WTC11 (cell line): ENCODE measurements at regions not wholly inside any gene's neighbourhood (a gene's known extent, or its start where the extent isn't known, plus 50 kb on each side); places are given as distances from the start of the nearest gene placed in this dataset.

Source experiments
- ATAC-seq: fragments of 200-7000 bp; cut with Tn5 transposase; 2 replicates; pipeline ENCODE4 v1.10.0; 2021; ENCODE audit warnings: mild to moderate bottlenecking, moderate library complexity
- CTCF ChIA-PET: fragments of 300-600 bp; sonication (Branson Sonifier 250); formaldehyde crosslinking; loops from one replicate; lab custom pipeline; 2021; ENCODE audit warnings: antibody characterized with exemption; lab: Charles Lee
- POLR2A ChIA-PET: fragments of 350-600 bp; sonication (Branson Sonifier 250); formaldehyde crosslinking; loops from one replicate; lab custom pipeline; 2021; ENCODE audit warnings: antibody characterized with exemption; lab: Charles Lee
- DNase-seq: peaks from one replicate; pipeline ENCODE4 v3.0.0; 2021; ENCODE audit warnings: low spot score
- H3K27ac Mint-ChIP-seq: 2 replicates; pipeline ENCODE4 v1.8.0; 2021; ENCODE audit warnings: mixed read lengths
- H3K27me3 Mint-ChIP-seq: 2 replicates; pipeline ENCODE4 v1.8.0; 2021; ENCODE audit warnings: low read depth, mild to moderate bottlenecking, moderate library complexity, mixed read lengths
- H3K36me3 Mint-ChIP-seq: 2 replicates; pipeline ENCODE4 v1.8.0; 2021; ENCODE audit warnings: mixed read lengths
- H3K4me1 Mint-ChIP-seq: 2 replicates; pipeline ENCODE4 v1.8.0; 2022; ENCODE audit warnings: mixed read lengths
- H3K4me3 Mint-ChIP-seq: 2 replicates; pipeline ENCODE4 v1.8.0; 2021; ENCODE audit warnings: mild to moderate bottlenecking, moderate library complexity, mixed read lengths
- H3K9me3 Mint-ChIP-seq: 2 replicates; pipeline ENCODE4 v1.8.0; 2021; ENCODE audit warnings: mixed read lengths
- CREB1 ChIP-seq: sonication (generic); formaldehyde crosslinking; IDR thresholded peaks from 2 replicates; pipeline ENCODE4 v1.8.0; 2023; ENCODE audit warnings: mild to moderate bottlenecking, missing genetic modification reagents
- ELF4 ChIP-seq: sonication (generic); formaldehyde crosslinking; IDR thresholded peaks from 2 replicates; pipeline ENCODE4 v1.8.1; 2022; ENCODE audit warnings: low read depth, mild to moderate bottlenecking, moderate library complexity, missing genetic modification reagents
- EMX1 ChIP-seq: fragments of 250-450 bp; sonication (Bioruptor Pico); IDR thresholded peaks from 2 replicates; pipeline ENCODE4 v1.8.0; 2021; ENCODE audit warnings: mild to moderate bottlenecking
- GABPB1 ChIP-seq: sonication (generic); formaldehyde crosslinking; IDR thresholded peaks from 2 replicates; pipeline ENCODE4 v1.8.1; 2023; ENCODE audit warnings: mild to moderate bottlenecking, missing genetic modification reagents
- IRF2 ChIP-seq: sonication (generic); formaldehyde crosslinking; IDR thresholded peaks from 2 replicates; pipeline ENCODE4 v1.8.0; 2022; ENCODE audit warnings: low read depth, missing genetic modification reagents, borderline replicate concordance
- MXD4 ChIP-seq: fragments of 250-450 bp; sonication (Bioruptor Pico); IDR thresholded peaks from 2 replicates; pipeline ENCODE4 v1.8.0; 2021; ENCODE audit warnings: mild to moderate bottlenecking, moderate library complexity, borderline replicate concordance
- MYBL2 ChIP-seq: sonication (generic); formaldehyde crosslinking; IDR thresholded peaks from 2 replicates; pipeline ENCODE4 v1.8.1; 2023; ENCODE audit warnings: mild to moderate bottlenecking, moderate library complexity, missing genetic modification reagents
- NFATC4 ChIP-seq: fragments of 250-450 bp; sonication (Bioruptor Pico); IDR thresholded peaks from 2 replicates; pipeline ENCODE4 v1.9.0; 2021; ENCODE audit warnings: mild to moderate bottlenecking
- NFYB ChIP-seq: sonication (generic); formaldehyde crosslinking; conservative IDR thresholded peaks from 2 replicates; pipeline ENCODE4 v1.8.0; 2022; ENCODE audit warnings: low read depth, missing genetic modification reagents
- OVOL2 ChIP-seq: fragments of 250-450 bp; sonication (Bioruptor Pico); IDR thresholded peaks from 2 replicates; pipeline ENCODE4 v1.9.0; 2021; ENCODE audit warnings: mild to moderate bottlenecking, borderline replicate concordance
- SMAD4 ChIP-seq: sonication (generic); formaldehyde crosslinking; IDR thresholded peaks from 2 replicates; pipeline ENCODE4 v1.8.0; 2022; ENCODE audit warnings: mild to moderate bottlenecking, missing genetic modification reagents
- SP1 ChIP-seq: sonication (generic); formaldehyde crosslinking; conservative IDR thresholded peaks from 2 replicates; pipeline ENCODE4 v1.8.1; 2022; ENCODE audit warnings: missing genetic modification reagents
- TCF7 ChIP-seq: sonication (generic); formaldehyde crosslinking; IDR thresholded peaks from 2 replicates; pipeline ENCODE4 v1.8.0; 2022; ENCODE audit warnings: mild to moderate bottlenecking, low read depth, missing genetic modification reagents, moderate library complexity
- ZNF396 ChIP-seq: fragments of 250-450 bp; sonication (Bioruptor Pico); IDR thresholded peaks from 2 replicates; pipeline ENCODE4 v1.8.0; 2021; ENCODE audit warnings: mild to moderate bottlenecking, moderate library complexity, borderline replicate concordance
- ZNF416 ChIP-seq: fragments of 250-450 bp; sonication (Bioruptor Pico); IDR thresholded peaks from 2 replicates; pipeline ENCODE4 v1.9.0; 2021; ENCODE audit warnings: mild to moderate bottlenecking, inconsistent platforms
- TF ChIP-seq, protein P1 (sequence below): sonication (generic); formaldehyde crosslinking; IDR thresholded peaks from 2 replicates; pipeline ENCODE4 v1.8.0; 2022; ENCODE audit warnings: mild to moderate bottlenecking, missing genetic modification reagents
- TF ChIP-seq, protein P2 (sequence below): sonication (generic); formaldehyde crosslinking; IDR thresholded peaks from 2 replicates; pipeline ENCODE4 v1.8.1; 2022; ENCODE audit warnings: low read depth, missing genetic modification reagents, borderline replicate concordance
- TF ChIP-seq, protein P3 (sequence below): sonication (generic); formaldehyde crosslinking; IDR thresholded peaks from 2 replicates; pipeline ENCODE4 v1.8.0; 2023; ENCODE audit warnings: mild to moderate bottlenecking, missing genetic modification reagents
- TF ChIP-seq, protein P4 (sequence below): fragments of 250-450 bp; sonication (Bioruptor Pico); IDR thresholded peaks from 2 replicates; pipeline ENCODE4 v1.9.0; 2021; ENCODE audit warnings: mild to moderate bottlenecking, borderline replicate concordance
- TF ChIP-seq, protein P5 (sequence below): sonication (generic); formaldehyde crosslinking; IDR thresholded peaks from 2 replicates; pipeline ENCODE4 v1.8.0; 2022; ENCODE audit warnings: mild to moderate bottlenecking, missing genetic modification reagents
- TF ChIP-seq, protein P6 (sequence below): sonication (generic); formaldehyde crosslinking; IDR thresholded peaks from 2 replicates; pipeline ENCODE4 v1.8.1; 2023; ENCODE audit warnings: mild to moderate bottlenecking, missing genetic modification reagents, moderate library complexity
- TF ChIP-seq, protein P7 (sequence below): sonication (generic); formaldehyde crosslinking; IDR thresholded peaks from 2 replicates; pipeline ENCODE4 v1.8.1; 2023; ENCODE audit warnings: mild to moderate bottlenecking, moderate library complexity, missing genetic modification reagents
- TF ChIP-seq, protein P8 (sequence below): fragments of 250-450 bp; sonication (Bioruptor Pico); IDR thresholded peaks from 2 replicates; pipeline ENCODE4 v1.8.0; 2021; ENCODE audit warnings: mild to moderate bottlenecking

DNA sequence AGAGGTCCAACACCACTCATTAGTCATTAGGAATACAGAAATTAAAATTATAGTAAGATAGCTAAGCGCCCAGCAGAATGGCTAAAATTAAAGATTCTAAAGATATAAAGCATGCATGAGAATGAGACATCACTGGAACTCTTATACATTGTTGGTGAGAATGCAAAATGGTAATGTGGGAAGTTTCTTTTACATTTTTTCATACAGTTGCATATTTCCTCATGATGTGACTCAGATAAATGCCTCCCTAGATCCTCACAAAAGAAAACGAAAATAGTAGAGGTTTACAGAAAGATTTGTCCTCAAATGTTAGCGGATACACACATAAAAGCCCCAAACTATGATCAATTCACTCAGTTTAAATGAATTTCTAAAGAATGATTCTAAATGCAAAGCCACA, 633.7 kb upstream of the GJE1 start (continued):
- TF ChIP-seq, protein P1, sequence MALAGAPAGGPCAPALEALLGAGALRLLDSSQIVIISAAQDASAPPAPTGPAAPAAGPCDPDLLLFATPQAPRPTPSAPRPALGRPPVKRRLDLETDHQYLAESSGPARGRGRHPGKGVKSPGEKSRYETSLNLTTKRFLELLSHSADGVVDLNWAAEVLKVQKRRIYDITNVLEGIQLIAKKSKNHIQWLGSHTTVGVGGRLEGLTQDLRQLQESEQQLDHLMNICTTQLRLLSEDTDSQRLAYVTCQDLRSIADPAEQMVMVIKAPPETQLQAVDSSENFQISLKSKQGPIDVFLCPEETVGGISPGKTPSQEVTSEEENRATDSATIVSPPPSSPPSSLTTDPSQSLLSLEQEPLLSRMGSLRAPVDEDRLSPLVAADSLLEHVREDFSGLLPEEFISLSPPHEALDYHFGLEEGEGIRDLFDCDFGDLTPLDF (CRISPR knock-in tag), result no peak
- TF ChIP-seq, protein P2, sequence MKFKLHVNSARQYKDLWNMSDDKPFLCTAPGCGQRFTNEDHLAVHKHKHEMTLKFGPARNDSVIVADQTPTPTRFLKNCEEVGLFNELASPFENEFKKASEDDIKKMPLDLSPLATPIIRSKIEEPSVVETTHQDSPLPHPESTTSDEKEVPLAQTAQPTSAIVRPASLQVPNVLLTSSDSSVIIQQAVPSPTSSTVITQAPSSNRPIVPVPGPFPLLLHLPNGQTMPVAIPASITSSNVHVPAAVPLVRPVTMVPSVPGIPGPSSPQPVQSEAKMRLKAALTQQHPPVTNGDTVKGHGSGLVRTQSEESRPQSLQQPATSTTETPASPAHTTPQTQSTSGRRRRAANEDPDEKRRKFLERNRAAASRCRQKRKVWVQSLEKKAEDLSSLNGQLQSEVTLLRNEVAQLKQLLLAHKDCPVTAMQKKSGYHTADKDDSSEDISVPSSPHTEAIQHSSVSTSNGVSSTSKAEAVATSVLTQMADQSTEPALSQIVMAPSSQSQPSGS (CRISPR knock-in tag), result no peak
- TF ChIP-seq ZNF416 (CRISPR knock-in tag) (no peak), ELF4 (CRISPR knock-in tag) (no peak), SP1 (no peak), OVOL2 (CRISPR knock-in tag) (no peak), CREB1 (no peak)
- TF ChIP-seq, protein P3, sequence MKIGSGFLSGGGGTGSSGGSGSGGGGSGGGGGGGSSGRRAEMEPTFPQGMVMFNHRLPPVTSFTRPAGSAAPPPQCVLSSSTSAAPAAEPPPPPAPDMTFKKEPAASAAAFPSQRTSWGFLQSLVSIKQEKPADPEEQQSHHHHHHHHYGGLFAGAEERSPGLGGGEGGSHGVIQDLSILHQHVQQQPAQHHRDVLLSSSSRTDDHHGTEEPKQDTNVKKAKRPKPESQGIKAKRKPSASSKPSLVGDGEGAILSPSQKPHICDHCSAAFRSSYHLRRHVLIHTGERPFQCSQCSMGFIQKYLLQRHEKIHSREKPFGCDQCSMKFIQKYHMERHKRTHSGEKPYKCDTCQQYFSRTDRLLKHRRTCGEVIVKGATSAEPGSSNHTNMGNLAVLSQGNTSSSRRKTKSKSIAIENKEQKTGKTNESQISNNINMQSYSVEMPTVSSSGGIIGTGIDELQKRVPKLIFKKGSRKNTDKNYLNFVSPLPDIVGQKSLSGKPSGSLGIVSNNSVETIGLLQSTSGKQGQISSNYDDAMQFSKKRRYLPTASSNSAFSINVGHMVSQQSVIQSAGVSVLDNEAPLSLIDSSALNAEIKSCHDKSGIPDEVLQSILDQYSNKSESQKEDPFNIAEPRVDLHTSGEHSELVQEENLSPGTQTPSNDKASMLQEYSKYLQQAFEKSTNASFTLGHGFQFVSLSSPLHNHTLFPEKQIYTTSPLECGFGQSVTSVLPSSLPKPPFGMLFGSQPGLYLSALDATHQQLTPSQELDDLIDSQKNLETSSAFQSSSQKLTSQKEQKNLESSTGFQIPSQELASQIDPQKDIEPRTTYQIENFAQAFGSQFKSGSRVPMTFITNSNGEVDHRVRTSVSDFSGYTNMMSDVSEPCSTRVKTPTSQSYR (CRISPR knock-in tag), result no peak
- TF ChIP-seq, all 79 proteins: peak for 0

DNA sequence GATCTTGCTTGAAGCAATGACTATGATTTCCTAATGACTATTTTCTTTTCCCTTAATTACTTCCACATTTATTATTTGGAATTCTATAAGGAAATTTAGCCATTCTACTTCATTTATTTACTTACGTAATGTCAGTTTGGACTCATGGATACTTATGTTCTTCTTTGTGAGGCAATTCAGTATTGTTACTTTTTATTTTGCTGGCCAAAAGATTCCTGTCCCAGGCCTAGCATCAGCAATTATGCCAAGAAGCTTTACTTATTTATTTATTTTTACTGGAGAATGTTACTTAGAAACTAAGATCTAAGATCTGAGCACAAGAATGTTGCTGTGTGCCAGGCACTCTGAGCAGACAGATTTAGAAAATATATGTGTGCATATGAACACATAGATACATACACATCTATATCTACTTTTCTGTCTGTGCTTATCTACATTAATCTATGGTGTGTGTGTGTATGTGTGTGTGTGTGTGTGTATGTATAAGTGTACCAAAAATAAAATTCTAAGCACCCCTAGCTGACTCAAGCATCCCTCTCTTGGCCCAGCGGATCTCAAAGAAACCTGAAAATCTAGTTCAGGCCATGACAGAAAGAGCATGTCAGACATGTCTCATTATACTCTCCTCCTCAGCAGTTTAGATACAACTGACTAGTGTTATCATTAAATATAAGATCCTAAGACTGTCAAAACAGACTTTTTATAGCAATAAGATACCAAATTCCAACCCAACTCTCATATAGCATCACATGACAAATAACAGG, 640.0 kb upstream of the GJE1 start:
- ChIA-PET POLR2A (no interaction called here), CTCF (no interaction called here)
- ATAC-seq, result no peak
- H3K36me3 Mint-ChIP-seq, result peaks cover 46% of the 10 kb centered on the region
- no peak overlapping the region for H3K4me3 Mint-ChIP-seq
- DNase-seq, result no peak
- peaks cover 16% of the 10 kb centered on the region for H3K4me1 Mint-ChIP-seq
- no peaks in the 10 kb centered on the region for H3K27me3 Mint-ChIP-seq
- no peak overlapping the region for H3K27ac Mint-ChIP-seq
- H3K9me3 Mint-ChIP-seq, result peaks cover 60% of the 10 kb centered on the region
- TF ChIP-seq SMAD4 (CRISPR knock-in tag) (no peak), ZNF396 (CRISPR knock-in tag) (no peak), IRF2 (no peak), NFATC4 (CRISPR knock-in tag) (no peak), TCF7 (CRISPR knock-in tag) (no peak), MXD4 (CRISPR knock-in tag) (no peak), GABPB1 (CRISPR knock-in tag) (no peak), MYBL2 (no peak), EMX1 (CRISPR knock-in tag) (no peak), NFYB (no peak)
- TF ChIP-seq, protein P4, sequence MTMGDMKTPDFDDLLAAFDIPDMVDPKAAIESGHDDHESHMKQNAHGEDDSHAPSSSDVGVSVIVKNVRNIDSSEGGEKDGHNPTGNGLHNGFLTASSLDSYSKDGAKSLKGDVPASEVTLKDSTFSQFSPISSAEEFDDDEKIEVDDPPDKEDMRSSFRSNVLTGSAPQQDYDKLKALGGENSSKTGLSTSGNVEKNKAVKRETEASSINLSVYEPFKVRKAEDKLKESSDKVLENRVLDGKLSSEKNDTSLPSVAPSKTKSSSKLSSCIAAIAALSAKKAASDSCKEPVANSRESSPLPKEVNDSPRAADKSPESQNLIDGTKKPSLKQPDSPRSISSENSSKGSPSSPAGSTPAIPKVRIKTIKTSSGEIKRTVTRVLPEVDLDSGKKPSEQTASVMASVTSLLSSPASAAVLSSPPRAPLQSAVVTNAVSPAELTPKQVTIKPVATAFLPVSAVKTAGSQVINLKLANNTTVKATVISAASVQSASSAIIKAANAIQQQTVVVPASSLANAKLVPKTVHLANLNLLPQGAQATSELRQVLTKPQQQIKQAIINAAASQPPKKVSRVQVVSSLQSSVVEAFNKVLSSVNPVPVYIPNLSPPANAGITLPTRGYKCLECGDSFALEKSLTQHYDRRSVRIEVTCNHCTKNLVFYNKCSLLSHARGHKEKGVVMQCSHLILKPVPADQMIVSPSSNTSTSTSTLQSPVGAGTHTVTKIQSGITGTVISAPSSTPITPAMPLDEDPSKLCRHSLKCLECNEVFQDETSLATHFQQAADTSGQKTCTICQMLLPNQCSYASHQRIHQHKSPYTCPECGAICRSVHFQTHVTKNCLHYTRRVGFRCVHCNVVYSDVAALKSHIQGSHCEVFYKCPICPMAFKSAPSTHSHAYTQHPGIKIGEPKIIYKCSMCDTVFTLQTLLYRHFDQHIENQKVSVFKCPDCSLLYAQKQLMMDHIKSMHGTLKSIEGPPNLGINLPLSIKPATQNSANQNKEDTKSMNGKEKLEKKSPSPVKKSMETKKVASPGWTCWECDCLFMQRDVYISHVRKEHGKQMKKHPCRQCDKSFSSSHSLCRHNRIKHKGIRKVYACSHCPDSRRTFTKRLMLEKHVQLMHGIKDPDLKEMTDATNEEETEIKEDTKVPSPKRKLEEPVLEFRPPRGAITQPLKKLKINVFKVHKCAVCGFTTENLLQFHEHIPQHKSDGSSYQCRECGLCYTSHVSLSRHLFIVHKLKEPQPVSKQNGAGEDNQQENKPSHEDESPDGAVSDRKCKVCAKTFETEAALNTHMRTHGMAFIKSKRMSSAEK, result no peak
- TF ChIP-seq, protein P5, sequence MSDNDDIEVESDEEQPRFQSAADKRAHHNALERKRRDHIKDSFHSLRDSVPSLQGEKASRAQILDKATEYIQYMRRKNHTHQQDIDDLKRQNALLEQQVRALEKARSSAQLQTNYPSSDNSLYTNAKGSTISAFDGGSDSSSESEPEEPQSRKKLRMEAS (CRISPR knock-in tag), result no peak
- TF ChIP-seq, protein P6, sequence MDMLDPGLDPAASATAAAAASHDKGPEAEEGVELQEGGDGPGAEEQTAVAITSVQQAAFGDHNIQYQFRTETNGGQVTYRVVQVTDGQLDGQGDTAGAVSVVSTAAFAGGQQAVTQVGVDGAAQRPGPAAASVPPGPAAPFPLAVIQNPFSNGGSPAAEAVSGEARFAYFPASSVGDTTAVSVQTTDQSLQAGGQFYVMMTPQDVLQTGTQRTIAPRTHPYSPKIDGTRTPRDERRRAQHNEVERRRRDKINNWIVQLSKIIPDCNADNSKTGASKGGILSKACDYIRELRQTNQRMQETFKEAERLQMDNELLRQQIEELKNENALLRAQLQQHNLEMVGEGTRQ (CRISPR knock-in tag), result no peak
- TF ChIP-seq, protein P7, sequence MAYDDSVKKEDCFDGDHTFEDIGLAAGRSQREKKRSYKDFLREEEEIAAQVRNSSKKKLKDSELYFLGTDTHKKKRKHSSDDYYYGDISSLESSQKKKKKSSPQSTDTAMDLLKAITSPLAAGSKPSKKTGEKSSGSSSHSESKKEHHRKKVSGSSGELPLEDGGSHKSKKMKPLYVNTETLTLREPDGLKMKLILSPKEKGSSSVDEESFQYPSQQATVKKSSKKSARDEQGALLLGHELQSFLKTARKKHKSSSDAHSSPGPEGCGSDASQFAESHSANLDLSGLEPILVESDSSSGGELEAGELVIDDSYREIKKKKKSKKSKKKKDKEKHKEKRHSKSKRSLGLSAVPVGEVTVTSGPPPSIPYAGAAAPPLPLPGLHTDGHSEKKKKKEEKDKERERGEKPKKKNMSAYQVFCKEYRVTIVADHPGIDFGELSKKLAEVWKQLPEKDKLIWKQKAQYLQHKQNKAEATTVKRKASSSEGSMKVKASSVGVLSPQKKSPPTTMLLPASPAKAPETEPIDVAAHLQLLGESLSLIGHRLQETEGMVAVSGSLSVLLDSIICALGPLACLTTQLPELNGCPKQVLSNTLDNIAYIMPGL (CRISPR knock-in tag), result no peak
- TF ChIP-seq, protein P8, sequence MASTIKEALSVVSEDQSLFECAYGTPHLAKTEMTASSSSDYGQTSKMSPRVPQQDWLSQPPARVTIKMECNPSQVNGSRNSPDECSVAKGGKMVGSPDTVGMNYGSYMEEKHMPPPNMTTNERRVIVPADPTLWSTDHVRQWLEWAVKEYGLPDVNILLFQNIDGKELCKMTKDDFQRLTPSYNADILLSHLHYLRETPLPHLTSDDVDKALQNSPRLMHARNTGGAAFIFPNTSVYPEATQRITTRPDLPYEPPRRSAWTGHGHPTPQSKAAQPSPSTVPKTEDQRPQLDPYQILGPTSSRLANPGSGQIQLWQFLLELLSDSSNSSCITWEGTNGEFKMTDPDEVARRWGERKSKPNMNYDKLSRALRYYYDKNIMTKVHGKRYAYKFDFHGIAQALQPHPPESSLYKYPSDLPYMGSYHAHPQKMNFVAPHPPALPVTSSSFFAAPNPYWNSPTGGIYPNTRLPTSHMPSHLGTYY, result no peak
